Left lung (tissue), 4 donors: ENCODE measurements at regions not wholly inside any gene's neighbourhood (a gene's known extent, or its start where the extent isn't known, plus 50 kb on each side); places are given as distances from the start of the nearest gene placed in this dataset.

Experiments used
- ATAC-seq: fragments of 200-7000 bp; cut with Tn5 transposase; one replicate; pipeline ENCODE4 v1.9.1; 2020; ENCODE audit warnings: moderate library complexity
- DNase-seq, 4 donors: peaks; one replicate each; pipeline ENCODE4 v3.0.0-alpha.2; 2013 to 2020
- H3K27ac ChIP-seq, 2 donors: fragments of 200-600 bp; sonication (generic) in 1 of 2; one replicate each; pipeline versions ENCODE4 v1.5.0 to v1.8.0; 2020 to 2021
- H3K27me3 ChIP-seq, 2 donors: fragments of 200-600 bp; sonication (generic) in 1 of 2; one replicate each; pipeline versions ENCODE4 v1.5.0 to v1.8.0; 2020 to 2021
- H3K36me3 ChIP-seq, 2 donors: fragments of 200-600 bp; sonication (generic) in 1 of 2; one replicate each; pipeline versions ENCODE4 v1.5.0 to v1.8.0; 2020 to 2021
- H3K4me1 ChIP-seq, 2 donors: fragments of 200-600 bp; one replicate each; pipeline ENCODE4 v1.8.0; 2021
- H3K4me3 ChIP-seq, 2 donors: fragments of 200-600 bp; sonication (generic) in 1 of 2; one replicate each; pipeline versions ENCODE4 v1.5.0 to v1.8.0; 2020 to 2021; ENCODE audit warnings: mild to moderate bottlenecking in 1 of 2
- H3K9me3 ChIP-seq, 2 donors: fragments of 200-600 bp; sonication (generic) in 1 of 2; one replicate each; pipeline versions ENCODE4 v1.5.0 to v1.8.0; 2020 to 2021
- intact Hi-C, 2 donors: fragments of 100-400 bp; cut with DNase I; formaldehyde crosslinking; loops; one replicate each; pipeline versions ENCODE4 v1.11.2 to v1.14.2; 2022
- TF ChIP-seq, protein P1 (sequence below), 2 donors: fragments of 200-600 bp; sonication (generic) in 1 of 2; IDR thresholded peaks; one replicate each; pipeline versions ENCODE4 v1.5.0 to v1.8.0; 2021; ENCODE audit warnings: antibody characterized with exemption in 2 of 2
- donor health status: DM: no; HTN: yes; CAD: no.
- donor health status: DM: no; HTN: no; CAD: no.

DNA sequence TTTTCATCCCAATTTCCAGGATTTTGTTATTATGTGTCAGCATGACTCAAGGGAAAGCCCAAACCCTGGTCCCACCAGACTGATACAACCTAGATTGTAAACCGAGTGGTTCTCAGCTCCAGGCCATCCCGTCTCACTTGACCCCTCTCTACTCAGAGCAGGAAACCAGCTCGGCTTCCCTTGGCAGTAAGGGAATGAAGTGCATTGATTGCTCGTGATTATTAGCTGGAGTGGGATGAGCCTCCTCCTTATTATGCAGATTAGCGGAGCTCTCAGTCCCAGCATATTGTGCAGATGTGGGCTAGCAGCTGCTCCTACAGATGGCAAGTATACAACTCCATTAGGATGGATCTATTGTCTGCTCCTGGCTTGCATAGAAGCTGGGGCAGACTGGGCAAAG, 167.6 kb downstream of the LNPK start:
- H3K4me3 ChIP-seq: no peak overlapping the region
- DNase-seq: no peak
- TF ChIP-seq, protein P1, sequence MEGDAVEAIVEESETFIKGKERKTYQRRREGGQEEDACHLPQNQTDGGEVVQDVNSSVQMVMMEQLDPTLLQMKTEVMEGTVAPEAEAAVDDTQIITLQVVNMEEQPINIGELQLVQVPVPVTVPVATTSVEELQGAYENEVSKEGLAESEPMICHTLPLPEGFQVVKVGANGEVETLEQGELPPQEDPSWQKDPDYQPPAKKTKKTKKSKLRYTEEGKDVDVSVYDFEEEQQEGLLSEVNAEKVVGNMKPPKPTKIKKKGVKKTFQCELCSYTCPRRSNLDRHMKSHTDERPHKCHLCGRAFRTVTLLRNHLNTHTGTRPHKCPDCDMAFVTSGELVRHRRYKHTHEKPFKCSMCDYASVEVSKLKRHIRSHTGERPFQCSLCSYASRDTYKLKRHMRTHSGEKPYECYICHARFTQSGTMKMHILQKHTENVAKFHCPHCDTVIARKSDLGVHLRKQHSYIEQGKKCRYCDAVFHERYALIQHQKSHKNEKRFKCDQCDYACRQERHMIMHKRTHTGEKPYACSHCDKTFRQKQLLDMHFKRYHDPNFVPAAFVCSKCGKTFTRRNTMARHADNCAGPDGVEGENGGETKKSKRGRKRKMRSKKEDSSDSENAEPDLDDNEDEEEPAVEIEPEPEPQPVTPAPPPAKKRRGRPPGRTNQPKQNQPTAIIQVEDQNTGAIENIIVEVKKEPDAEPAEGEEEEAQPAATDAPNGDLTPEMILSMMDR (IDR thresholded peaks at IDR 0.05): no peak
- H3K27ac ChIP-seq: no peak overlapping the region
- no peaks in the 10 kb centered on the region for H3K36me3 ChIP-seq
- no peak for ATAC-seq
- H3K4me1 ChIP-seq: no peaks in the 10 kb centered on the region
- no peaks in the 10 kb centered on the region for H3K27me3 ChIP-seq
- intact Hi-C loops: no loop called here
- no peaks in the 10 kb centered on the region for H3K9me3 ChIP-seq

DNA sequence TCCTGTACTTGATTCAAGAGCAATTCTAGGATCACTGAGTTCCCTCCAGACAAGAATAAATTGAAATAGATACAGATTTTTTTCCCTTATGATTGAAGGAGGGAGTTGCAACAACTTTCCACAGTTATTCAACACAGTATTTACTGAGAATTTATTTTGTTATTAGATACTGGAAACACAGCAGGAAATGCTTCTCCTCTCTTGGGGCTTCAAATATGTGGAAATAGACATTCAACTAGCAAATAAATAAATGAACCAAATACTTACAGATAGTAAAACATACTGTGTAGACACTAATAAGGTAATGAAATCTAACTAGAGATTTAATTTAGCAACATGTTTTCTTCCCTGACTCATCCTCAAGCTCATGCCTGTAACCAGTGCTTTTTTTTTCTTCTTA, 169.2 kb downstream of the LNPK start:
- no peaks in the 10 kb centered on the region for H3K27me3 ChIP-seq
- DNase-seq (no peak), ATAC-seq (no peak)
- H3K27ac ChIP-seq: no peak overlapping the region
- no peak overlapping the region for H3K4me3 ChIP-seq
- H3K4me1 ChIP-seq: no peaks in the 10 kb centered on the region
- intact Hi-C loops: no loop called here
- TF ChIP-seq, protein P1 (IDR thresholded peaks at IDR 0.05): no peak
- H3K36me3 ChIP-seq: no peaks in the 10 kb centered on the region
- no peaks in the 10 kb centered on the region for H3K9me3 ChIP-seq

GRCh38 chr2:175829741-175830140, 172.3 kb downstream of the LNPK start:
- intact Hi-C loops: no loop called here
- no peak for ATAC-seq
- H3K9me3 ChIP-seq: peaks cover 0 to 5% of the 10 kb centered on the region in 2 donors
- H3K27me3 ChIP-seq: no peaks in the 10 kb centered on the region
- TF ChIP-seq, protein P1 (IDR thresholded peaks at IDR 0.05): no peak
- no peaks in the 10 kb centered on the region for H3K36me3 ChIP-seq
- H3K4me3 ChIP-seq: no peak overlapping the region
- DNase-seq: no peak
- no peak overlapping the region for H3K27ac ChIP-seq
- no peaks in the 10 kb centered on the region for H3K4me1 ChIP-seq

GRCh38 chr2:175827856-175828255, 174.2 kb downstream of the LNPK start:
- Histone ChIP-seq H3K9me3 (peaks cover 0 to 5% of the 10 kb centered on the region in 2 donors), H3K36me3 (no peaks in the 10 kb centered on the region), H3K27me3 (no peaks in the 10 kb centered on the region), H3K4me3 (no peak overlapping the region), H3K27ac (no peak overlapping the region), H3K4me1 (no peaks in the 10 kb centered on the region)
- DNase-seq: no peak
- ATAC-seq: no peak
- intact Hi-C loops: no loop called here
- TF ChIP-seq, protein P1 (IDR thresholded peaks at IDR 0.05): no peak

DNA sequence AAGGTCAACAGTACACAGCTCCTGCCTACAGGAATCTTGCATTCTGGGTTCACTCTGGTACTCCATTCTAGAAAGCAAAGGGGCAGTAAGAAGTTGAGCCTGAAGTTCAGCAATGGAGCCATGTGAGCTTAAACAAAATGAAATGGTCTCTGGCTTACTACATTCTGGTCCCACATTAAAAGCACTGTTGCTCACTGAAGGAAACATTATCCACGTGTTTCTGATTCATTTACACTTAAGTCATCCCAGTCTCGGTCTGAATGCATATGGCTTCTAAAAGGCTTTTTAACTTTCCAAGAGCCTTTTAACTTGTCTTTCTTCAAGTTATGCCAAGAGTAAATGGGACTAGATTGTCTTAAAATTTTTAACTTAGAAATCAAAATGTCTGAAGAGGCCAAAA, 177.8 kb downstream of the LNPK start:
- intact Hi-C loops: no loop called here
- TF ChIP-seq, protein P1 (IDR thresholded peaks at IDR 0.05): no peak

More for the DNA sequence above, 177.8 kb downstream of the LNPK start:
- Histone ChIP-seq H3K4me1 (no peaks in the 10 kb centered on the region), H3K36me3 (no peaks in the 10 kb centered on the region), H3K27ac (no peak overlapping the region), H3K9me3 (peaks cover 0 to 5% of the 10 kb centered on the region in 2 donors), H3K4me3 (no peak overlapping the region), H3K27me3 (no peaks in the 10 kb centered on the region)
- no peak for ATAC-seq
- no peak for DNase-seq
